ENCODE measurements at regions not wholly inside any gene's neighbourhood (a gene's known extent, or its start where the extent isn't known, plus 50 kb on each side); places are given as distances from the start of the nearest gene placed in this dataset.
A peak's percentile ranks its signal among the peaks of the same experiment; 100 is the strongest.

DNA sequence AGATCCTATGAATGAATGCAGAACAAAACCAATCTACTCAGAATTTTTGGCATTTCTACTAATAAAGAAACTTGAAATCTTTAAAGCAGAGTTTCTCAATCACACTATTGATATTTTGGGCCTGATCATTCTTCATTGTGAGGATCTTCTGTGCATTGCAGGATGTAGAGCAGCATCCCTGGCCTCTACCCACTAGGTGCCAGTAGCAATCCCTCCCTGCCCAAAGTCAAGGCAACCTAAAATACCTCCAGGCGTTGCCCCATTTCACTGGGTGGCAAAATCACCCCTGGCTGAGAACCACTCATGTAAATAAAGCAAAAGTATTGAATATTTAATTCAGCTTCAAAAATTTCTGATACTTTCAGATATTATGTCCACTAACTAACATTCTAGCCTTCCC, 213.0 kb downstream of the SP3 start:
- TF ChIP-seq, protein P1, sequence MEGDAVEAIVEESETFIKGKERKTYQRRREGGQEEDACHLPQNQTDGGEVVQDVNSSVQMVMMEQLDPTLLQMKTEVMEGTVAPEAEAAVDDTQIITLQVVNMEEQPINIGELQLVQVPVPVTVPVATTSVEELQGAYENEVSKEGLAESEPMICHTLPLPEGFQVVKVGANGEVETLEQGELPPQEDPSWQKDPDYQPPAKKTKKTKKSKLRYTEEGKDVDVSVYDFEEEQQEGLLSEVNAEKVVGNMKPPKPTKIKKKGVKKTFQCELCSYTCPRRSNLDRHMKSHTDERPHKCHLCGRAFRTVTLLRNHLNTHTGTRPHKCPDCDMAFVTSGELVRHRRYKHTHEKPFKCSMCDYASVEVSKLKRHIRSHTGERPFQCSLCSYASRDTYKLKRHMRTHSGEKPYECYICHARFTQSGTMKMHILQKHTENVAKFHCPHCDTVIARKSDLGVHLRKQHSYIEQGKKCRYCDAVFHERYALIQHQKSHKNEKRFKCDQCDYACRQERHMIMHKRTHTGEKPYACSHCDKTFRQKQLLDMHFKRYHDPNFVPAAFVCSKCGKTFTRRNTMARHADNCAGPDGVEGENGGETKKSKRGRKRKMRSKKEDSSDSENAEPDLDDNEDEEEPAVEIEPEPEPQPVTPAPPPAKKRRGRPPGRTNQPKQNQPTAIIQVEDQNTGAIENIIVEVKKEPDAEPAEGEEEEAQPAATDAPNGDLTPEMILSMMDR (IDR thresholded peaks at IDR 0.05; ENCODE audit: borderline replicate concordance, extremely low read depth, low read length, poor library complexity, severe bottlenecking), result peak; percentile 33
- TF ChIP-seq EZH2 (IDR thresholded peaks at IDR 0.05; ENCODE audit: borderline replicate concordance, low read depth, low read length, severe bottlenecking), result no peak

All from DND-41 (cell line).